HL-60/S4 treated with phorbol 12-myristate 13-acetate at 8.2 ng/mL for 4 days and 3 days (cell line): ENCODE measurements at regions not wholly inside any gene's neighbourhood (a gene's known extent, or its start where the extent isn't known, plus 50 kb on each side); places are given as distances from the start of the nearest gene placed in this dataset.

Experiments
- in situ Hi-C: fragments of 300-500 bp; cut with MboI; formaldehyde crosslinking; loops from 2 replicates; pipeline ENCODE4 v1.15.0; 2022; ENCODE audit warnings: low sequenced_read_pairs

DNA sequence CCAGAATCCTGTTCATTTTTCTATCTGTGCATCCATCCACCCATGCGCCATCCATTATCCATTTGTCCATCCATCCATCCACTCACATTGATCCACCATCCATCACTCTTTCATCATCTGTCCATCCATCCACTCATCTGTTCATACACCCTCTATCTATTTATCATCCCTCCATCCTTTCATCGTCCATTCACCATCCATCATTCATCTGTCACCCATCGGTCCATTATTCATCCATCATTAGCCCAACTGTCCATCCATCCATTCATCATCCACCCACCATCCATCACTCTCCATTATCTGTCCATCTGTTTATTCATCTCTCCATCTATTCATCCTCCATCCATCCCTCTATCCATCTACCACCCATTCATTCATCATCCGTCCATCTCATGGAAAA, 125.7 kb upstream of the TMPRSS2 start:
- in situ Hi-C loops, result no loop called here

DNA sequence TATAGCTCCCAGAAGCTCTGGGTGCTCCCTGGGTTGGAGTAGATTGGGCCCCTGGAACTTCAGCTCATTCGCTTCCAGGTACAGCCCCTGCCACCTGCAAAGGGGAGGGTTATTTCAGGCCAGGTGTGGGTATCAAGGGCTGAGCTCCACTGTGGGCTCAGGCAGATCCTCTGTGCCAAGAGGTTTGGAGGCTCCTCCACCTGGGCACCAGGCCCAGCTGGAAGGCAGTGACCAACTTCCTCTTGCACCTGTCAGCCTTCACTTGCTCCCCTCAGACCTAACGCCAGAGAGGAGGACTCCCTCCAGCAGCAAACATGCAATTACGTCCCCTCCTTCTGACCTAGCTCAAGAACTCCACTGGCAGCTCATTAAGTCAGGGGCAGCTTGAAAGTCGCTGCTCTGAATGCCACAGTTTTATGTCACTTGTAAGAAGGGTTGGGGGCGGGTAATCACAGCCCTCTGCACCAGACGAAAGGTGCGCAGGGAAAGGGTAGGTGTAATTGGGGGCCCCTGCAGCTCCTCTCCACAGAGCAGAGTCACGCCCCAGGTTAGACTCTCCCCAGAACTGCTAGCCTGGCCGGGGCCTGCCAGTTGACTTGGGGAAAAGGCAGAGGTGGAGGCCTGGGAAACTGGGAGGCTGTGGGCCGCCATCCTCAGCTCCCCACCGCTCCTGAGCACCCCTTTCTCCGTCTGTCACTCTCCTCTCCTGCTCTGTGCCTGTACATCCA, 125.0 kb upstream of the TMPRSS2 start:
- in situ Hi-C loops, result no loop called here

DNA sequence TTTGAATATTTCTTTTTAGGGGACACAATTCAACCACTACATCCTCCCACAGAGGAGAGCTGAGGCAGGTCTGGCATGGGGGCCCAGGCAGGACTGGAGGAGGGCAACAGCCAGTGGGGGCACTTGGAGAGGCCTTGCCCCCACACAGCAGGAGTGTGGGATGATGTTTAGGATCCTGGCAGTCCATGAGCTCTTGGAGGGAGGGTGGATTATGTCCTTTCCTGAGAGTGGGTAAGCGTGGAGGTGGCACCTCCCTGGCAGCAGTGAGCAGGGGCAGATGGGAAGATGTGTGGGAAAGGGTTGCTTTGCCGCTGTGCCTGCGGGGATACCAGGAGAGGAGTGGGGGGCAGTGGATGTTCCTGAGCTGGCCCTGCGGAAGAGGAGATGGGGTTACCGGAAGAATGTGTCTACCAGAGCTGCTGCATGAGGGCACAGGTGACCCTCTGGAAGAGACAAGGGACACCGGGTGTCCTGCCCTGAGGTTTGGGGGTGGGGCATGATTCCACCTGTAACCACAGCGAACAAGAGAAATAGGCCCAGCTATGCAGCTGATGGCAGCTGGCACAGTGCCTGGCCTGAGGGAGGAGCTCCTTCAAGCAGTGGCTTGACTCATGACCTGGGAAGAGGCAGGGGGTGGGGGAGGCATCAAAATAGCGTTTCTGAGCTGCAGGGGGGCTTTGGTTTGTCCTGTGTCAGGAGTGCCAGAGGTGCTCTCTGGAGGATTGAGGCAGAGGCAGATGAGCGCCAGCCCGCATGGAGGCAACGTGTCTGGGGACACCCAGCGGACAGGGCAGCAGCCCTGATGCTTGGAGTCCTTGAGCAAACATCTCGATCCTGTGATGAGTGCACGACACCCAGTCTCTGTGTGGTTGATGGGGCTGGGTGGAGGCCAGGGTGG, 123.9 kb upstream of the TMPRSS2 start:
- in situ Hi-C loops, result no loop called here

DNA sequence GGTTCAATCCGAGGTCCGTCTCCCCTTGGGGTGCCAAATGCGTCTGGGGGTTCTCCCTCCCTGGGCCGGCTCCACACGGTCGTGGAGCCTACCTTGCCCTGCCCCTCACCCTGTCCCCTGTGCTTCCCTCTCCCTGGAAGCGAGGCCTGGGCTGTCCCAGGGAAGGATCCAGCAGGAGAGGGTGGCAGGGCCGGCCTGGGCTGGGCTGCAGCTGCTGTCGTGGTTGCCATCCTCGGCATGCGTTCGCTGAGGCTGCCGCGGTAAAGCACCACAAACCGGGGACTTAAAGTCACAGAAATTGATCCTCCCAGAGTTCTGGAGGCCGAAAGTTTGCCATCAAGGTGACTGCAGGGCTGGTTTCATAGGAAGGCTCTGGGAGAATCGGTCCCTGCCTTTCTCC, 123.0 kb upstream of the TMPRSS2 start:
- in situ Hi-C loops, result no loop called here

DNA sequence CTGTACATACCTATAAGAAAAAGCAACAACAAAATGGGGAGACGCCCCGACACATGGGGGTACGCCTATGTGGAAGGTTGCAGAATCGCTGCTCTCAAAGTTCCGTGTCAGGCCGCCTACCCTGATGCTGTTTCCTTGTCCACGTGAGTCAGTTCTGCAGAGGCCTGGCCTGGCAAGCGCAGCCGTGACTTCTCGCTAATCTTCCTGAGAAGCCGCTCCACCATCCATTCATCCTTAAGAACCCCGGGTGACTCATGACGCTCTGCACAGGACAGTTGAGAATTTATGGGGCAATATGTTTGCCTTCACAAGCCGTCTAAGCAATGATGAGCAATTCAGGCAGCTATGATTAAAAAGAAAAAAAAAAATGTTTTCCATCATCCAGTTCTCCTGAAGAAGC, 122.3 kb upstream of the TMPRSS2 start:
- in situ Hi-C loops, result no loop called here

DNA sequence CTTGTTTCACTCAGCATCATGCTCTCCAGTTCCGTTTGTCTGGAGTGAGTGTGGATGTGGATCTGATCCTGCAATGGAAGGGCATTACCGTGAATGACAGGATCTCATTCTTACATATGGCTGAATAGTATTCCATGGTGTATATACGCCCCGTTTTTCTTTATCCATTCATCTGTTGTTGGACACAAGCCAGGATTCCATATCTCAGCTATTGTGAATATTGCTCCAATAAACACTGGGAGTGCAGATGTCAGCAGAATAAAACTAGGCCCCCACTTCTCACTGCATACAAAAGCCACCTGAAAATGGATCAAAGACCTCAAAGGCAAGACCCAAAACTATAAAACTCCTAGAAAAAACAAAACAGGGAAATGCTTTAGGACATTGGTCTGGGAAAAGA, 120.3 kb upstream of the TMPRSS2 start:
- in situ Hi-C loops, result no loop called here

DNA sequence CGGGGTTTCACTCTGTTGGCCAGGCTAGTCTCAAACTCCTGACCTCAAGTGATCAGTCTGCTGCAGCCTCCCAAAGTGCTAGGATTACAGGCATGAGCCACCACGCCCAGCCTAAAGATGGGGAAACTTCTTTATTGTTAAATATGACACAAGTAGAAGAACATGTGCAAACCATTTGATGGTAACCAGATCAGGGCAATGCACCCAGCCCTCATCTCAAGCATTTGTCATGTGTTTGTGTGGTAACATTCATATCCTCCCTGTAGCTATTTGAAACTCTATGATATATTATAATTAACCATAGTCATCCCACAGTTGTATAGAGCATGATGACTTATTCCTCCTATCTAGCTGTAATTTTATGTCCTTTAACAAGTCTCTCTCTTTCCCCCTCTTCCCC, 119.5 kb upstream of the TMPRSS2 start:
- in situ Hi-C loops, result no loop called here

DNA sequence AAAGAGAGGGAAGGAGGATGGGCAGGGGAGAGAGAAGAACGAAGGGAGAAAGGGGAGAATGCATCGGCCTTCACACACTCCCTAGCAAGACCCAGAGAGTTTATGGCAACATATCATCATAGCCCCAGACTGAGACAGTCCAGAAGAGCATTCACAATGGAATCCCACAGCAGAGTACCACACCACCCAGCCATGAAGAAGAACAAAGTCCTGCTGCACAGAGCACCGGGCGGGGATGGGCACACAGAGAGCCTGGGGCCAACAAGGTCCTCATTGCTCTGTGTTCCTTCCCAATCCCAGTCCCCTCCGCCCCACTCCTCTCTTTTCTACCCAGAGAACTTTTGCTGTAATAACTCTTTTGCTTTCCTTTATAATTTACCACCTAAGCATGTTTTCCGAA, 118.1 kb upstream of the TMPRSS2 start:
- in situ Hi-C loops, result no loop called here

DNA sequence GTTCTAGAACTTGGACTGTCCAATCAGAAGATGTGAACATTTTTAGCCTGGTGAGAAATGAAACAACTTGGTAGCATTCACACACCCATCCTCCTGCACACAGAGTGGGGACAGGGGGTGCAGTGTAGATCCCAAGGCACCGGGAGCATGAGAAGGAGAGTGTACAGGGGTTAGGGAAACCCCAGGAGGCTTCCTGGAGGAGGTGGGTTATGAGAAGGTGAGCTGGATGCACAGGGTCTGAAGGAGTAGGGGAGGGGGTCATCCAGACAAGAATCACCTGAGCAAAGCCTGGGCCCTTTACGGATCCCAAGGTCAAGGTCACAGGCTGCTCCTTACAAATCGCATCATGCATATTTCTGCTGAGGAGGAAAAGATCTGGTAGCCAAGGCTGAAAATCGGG, 117.5 kb upstream of the TMPRSS2 start:
- in situ Hi-C loops, result no loop called here

DNA sequence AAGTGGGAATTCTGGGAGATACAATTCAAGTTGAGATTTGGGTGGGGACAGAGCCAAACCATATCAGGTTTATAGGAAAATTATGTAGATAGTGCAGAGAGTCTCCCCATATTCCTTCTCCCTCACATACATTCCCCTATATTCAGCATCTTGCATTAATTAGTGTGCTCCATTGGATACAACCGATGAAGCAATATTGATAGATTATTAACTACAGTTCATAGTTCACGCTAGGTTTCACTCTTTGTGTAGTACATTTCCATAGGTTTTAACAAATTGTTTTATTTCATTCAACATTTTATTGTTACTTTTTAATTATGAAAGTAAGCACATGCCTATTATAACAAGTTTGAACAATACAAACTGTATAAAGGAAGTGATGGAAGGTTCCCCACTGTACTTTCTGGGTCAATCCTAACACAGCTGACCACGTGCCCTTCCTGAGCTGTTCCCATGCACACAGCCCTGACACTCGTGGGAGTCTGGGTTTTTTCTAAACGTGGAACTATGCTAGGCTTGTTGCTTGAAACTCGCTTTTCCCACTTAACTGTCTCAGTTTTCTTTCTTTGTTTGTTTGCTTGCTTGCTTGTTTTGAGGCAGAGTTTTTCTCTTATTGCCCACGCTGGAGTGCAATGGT, 116.8 kb upstream of the TMPRSS2 start:
- in situ Hi-C loops, result no loop called here

DNA sequence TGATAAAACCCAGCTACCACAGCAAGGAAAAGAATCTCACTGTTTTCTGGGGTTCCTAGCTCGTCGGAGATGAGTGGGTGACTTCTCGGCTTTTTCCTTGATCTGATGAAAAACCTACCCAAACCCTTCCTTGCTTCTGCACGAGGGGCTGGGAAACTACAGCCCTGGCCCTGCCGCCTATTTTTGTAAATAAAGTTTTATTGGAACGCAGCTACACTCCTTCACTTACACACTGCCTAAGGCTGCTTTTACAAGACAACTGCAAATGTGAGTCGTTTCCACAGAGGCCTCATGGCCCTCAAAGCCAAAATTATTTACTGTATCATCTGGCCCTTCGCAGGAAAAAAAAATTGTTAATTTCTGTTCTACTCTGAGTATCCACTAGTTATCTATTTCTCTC, 116.0 kb upstream of the TMPRSS2 start:
- in situ Hi-C loops, result no loop called here

DNA sequence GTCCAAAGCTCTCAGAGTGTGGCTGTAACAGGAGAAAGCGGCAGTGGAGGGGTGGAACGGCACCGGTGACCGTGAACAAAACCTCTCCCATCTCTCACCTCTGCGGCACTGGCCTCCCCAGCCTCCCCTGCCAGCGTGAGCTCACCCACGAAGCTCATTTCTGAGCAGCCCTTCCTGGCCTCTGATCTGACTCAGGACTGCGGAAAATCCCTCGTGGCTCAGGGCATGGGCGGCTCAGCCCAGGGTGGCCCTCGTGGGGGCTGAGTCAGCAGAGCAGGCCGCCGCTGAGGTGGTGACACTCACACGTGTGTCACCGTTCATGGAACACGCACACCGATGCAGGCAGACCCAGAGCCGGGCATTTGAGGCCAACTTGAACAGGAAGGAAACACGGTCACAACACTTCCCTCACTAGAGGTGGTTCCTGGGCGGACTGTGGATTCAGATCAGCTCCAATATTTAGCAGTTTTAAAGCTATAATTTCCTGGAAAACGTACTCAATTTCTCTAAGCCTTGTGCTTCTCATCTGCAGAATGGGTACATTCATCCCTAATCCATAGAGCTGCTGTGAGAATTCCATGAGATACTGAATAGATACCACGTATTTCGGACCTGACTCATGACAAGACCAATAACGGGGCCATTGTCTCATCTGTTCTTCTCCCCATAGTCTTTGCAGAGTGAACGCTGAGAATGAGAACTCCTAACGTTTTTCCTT, 115.0 kb upstream of the TMPRSS2 start:
- in situ Hi-C loops, result no loop called here

DNA sequence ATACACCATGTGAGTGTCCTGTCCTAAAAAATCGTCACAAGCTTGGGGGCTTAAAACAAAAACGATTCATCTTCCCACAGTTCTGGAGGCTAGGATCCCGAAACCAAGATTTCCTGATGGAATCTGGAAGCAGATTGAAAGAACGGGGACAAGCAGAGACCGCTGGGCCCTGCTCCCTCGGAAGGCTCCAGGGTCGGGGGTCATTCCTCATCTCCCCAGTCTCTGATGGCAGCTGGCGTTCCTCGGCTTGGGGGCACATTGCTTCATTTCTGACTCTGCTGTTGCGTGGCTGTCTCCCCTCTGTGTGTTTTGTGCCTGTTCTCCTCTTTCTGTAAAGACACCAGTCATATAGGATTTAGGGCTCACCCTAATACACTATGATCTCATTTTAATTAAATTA, 114.2 kb upstream of the TMPRSS2 start:
- in situ Hi-C loops, result no loop called here

DNA sequence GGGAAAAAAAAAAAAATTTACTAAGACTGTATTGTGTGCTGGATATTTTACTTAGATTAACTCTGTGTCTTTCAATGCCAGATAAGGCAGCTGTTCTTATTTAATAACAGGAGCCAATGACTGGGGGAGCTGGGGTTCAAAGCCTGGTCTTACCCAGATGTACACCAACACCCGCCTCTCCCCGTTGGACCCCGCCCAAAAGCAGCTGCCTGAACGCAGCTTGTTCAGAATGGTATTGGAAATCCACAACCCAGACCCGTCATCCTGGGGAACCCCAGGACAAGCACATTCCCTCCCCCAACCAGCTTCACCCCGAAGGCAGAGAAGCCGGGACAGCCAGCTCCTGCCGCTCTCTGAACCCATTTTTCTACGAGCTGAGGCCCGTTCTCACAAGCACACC, 113.6 kb upstream of the TMPRSS2 start:
- in situ Hi-C loops, result no loop called here

DNA sequence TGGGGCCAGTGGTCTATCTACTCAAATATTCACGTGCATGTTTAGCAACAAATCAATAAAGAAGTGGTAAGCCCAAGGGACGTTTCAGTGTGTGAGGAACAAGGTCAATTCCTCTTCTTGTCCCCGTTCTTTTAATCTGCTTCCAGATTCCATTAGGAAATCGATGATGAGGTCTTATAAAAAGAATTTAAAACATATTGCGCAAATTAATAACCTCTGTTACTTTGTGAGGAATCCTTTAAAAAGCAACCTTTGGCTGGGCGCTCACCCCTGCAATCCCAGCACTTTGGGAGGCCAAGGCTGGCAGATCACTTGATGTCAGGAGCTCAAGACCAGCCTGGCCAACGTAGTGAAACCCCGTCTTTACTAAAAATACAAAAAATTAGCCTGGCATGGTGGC, 113.0 kb upstream of the TMPRSS2 start:
- in situ Hi-C loops, result no loop called here

DNA sequence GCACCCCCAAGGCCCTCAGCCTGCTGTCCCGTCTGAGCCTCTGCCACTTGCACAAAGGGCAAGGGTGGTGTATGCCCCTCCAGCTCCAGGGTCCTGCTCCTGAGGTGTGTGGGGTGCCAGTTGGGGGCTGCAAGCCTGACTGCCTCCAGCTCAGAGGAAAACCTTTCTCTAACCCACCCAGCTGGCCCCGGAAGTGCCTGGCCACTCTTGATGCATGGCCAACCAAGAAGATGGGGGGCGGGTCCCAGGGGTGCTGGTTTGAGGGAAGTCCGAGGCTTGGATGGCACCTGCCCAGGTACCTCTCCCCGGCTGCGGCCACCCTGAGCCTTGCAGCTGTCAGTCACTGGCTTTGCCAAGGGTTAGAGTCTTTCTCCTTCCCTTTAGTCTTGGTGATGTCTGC, 112.6 kb upstream of the TMPRSS2 start:
- in situ Hi-C loops, result no loop called here

DNA sequence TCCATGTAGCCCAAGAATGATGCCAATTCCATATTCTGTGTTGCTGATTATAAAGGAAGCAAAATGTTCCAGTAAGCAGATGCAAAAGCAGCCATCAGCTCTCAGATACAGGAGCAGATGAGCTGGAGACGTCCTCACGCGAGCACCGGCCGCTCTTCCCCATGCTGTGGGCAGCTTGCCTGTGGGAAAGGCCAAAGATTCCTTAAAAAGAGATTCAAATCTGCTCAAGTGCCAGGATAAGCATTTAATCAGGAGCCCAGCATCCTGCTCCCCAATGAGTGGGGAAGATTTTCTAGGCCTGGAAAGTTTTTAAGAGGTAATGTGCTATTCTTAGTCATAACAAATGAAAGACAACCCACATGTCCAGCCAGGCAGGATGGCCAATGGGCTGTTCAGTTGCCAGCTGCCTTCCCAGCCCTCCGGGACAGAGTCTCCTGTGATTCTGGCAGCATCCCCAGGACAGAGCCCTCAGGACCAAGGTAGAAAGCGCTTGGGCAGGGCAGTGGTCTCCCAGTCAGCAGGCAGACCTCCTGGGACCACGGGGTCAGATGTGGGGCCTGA, 108.2 kb upstream of the TMPRSS2 start:
- in situ Hi-C loops, result loop anchor here (10.0 kb wide), 2 partner anchors 159 to 499 kb away; no protein-coding TSS in a partner anchor

DNA sequence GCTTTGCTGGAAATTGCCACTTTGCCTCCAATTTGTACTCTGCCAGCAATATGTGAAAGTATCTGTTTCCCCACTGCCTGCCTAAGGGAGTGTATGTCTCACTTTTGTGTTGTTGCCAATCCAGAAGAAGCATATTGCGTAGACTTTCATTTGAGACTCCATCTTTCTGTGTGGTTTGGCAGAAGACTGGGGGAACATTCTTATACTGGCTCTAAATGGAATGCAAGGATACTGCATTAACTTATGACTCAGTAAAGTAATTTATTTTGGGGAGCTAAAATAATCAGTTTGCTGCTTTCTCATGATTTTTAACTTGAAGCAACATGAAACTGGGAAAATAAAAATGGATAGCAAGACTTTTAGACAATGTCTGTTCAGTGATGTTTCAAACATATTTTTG, 107.7 kb upstream of the TMPRSS2 start:
- in situ Hi-C loops, result loop anchor here (10.0 kb wide), 2 partner anchors 159 to 499 kb away; no protein-coding TSS in a partner anchor

DNA sequence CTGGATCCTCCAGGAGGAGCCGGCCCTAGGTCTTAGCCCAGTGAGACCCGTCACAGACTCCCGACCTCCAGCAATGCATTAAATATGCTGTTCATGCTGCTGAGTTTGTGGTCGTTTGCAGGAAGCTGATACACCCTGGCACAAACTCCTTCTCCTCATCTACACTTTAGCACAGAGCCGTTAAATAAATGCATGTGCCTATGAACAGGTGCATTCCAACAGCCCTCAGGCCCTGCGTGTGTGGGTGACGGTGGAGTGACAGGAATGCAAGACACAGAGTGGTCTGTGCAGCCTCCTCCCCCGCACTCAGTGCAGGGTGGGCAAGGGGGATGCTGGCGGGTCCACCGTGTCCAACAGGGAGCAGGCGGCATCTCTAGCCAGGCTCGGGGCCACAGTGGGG, 106.6 kb upstream of the TMPRSS2 start:
- in situ Hi-C loops, result loop anchor here (10.0 kb wide), 2 partner anchors 160 to 500 kb away; no protein-coding TSS in a partner anchor

DNA sequence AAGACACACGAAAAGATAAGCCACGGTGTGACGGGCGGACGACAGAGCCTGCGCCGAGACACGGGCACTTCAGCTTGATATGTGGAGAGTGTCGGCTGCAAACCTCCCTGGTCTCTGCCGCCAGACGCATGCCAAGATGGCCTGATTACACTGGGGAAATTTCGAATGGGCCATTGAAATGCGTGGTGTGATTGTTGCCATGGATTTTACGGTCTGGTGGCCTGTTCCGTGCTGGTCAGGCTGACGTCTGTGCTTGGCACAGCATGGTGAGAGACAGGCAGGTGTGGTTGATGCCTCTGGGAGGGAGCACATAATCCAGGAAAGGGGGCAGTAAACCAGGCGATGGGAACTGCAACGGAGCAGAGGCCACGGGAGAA, 105.6 kb upstream of the TMPRSS2 start:
- in situ Hi-C loops, result loop anchor here (10.0 kb wide), 2 partner anchors 161 to 501 kb away; no protein-coding TSS in a partner anchor
